GM21723 (cell line): ENCODE measurements at regions not wholly inside any gene's neighbourhood (a gene's known extent, or its start where the extent isn't known, plus 50 kb on each side); places are given as distances from the start of the nearest gene placed in this dataset.

ENCODE experiments used
- ATAC-seq: cut with Tn5 transposase; IDR thresholded peaks from one replicate; pipeline ENCODE4 v1.9.1; 2021; ENCODE audit warnings: mild to moderate bottlenecking, moderate library complexity; ENCODE audit not compliant: unreplicated experiment

DNA sequence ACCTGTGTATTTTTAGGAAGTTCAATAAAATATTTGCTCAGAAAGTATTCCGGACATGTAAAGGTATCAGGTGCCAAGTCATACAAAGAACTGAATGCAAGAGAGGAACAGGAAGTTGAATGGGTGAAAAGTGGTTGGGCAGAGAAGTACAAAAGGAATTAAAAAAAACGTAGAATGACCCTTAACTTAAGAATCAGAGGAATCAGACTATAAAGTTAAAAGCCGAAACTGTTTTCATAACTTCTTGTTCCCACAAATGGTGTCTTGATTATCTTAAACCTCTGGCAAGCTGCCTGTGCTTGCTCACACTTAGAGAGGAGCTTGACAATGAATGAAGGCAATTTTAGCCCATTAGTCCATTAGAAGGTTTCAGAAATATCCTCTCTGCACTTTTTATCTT, 81.6 kb upstream of the HHIP start:
- no peak for ATAC-seq

DNA sequence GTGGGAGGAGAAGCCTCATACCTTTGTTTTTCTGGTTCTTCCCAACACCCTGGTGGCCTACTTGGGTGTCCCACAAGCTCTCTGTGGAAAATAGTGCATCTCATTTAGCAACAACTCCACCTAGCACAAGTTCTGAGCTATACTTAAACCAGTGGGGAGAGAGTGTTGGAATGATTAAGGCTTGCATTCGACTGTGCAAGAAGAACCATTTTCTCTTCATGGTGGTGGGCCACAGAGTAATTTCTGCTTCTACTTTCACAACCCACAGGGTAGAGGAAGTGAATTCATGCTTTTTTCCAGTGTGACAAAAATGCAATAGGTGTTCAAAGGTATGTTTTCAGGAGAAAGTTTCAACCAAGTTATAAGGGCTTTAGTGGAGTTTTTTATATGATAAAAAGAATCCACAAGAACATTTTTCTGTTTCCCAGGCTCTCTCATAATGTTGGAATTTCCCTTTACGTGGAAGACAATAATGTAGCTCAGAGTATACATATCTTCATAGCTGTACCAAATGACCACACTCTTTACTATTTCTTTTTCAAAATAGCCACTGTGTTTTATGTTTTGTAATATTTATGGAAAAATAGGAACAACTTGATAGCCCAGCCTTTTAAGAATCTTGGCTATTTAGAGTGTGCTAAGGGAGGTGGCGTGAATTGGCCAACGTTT, 80.3 kb upstream of the HHIP start:
- ATAC-seq, result no peak

- no peak for ATAC-seq
Measured at GRCh38 chr4:144572660-144573059, 73.3 kb upstream of the HHIP start.

DNA sequence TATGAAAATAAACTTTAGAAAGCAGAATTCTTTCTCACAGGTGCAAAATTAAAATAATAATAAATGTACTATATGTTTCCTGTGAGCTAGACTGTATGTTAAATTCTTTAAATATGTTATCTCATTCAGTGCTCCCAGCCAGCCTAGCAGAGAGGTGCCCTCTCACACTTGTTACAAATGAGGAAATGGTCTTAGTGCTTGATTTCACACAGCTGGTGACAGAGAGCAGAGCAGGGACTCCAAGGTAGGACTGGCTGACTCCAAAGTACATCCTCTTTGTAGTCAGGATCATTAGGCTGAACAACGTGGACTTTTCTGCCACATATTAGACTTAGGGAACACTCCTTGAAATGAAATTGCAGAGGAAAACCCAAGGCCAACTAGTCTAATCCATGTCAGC, 72.0 kb upstream of the HHIP start:
- no peak for ATAC-seq

DNA sequence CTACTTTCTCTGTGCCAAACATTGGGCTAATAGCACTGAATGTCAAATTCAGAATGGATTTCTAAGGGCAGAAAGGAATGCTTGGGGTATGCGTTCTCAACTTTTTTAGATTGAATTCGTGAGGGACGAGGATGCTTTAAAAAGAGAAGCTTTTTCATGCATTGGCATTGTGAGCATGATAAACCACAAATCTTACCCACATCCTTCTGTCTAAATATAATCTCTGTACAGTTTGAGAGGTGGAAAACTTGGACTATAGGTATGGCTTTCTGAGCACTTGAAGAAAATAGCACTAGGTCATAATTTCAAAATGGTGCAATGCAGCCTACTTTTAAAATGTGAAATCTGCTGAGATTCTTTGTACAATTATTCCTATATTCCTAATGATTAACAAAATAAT, 71.4 kb upstream of the HHIP start:
- no peak for ATAC-seq

DNA sequence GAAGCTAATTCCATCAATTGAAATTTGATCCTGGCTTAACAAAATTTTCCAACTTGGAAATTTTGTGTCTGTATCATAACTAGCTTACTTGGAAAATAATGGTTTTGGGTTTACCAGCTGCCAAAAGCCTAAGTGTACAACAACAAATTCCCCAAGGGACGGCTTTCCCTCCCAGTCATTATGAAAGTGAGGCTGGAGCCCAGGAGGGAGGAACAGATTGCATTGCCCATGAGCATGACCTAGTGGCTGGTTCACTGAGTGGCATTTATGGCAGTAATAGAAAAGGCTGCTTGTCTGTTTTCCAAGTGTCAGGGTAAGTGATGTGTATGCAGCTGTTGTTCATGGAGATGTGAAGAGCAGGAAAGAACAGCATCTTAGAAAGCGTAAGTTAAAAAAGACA, 70.8 kb upstream of the HHIP start:
- ATAC-seq, result no peak

GRCh38 chr4:144578681-144579080, 67.3 kb upstream of the HHIP start:
- no peak for ATAC-seq

DNA sequence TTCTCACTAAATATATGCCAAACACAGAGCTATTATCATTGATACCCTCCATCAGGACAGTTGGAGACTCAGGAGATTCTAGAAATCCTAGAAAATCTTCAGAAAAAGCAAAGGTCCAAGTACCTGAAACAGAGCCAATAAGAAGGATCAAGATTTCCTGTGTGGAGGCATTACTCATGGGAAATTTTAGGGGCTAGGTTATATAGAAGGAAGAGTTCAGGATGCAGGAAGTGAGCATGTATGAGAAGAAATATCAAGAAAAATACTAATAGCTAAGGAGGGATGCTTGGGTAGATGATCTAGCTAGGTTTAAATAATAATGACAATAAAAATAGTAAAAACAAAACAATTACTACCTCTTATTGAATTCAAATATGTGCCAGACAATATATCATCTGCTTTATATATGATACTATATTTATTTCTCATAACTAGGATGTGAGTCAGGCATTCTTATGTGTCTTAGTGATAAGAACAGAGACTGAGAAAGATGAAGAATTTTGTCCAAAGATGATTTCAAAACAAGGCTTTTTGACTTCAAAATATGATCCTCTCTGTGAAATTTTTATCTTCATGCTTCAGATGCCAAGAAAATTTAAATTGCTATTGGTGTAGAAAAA, 66.4 kb upstream of the HHIP start:
- ATAC-seq, result no peak

- ATAC-seq, result no peak
Measured at GRCh38 chr4:144580430-144580829, 65.5 kb upstream of the HHIP start.

GRCh38 chr4:144582105-144582850, 63.7 kb upstream of the HHIP start:
- ATAC-seq, result no peak

DNA sequence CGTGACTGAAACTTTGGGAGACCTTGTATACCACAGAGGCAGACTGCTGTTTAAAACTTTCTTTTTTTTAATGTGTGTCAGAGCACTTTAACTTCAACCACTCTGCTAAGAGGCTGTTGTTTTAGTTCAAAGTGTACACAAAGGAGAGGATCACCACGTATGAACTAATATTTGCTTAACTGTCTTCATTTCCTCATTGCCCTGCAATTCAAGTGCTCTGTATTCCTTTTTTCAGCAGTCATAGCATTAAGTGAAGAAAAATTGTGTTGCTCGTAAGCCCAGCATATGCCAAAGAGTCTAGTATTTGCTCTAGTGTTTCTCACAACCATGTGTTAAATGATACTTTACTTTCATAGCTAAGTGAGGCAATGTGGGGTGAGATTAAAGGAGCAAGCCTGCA, 63.0 kb upstream of the HHIP start:
- ATAC-seq, result no peak

DNA sequence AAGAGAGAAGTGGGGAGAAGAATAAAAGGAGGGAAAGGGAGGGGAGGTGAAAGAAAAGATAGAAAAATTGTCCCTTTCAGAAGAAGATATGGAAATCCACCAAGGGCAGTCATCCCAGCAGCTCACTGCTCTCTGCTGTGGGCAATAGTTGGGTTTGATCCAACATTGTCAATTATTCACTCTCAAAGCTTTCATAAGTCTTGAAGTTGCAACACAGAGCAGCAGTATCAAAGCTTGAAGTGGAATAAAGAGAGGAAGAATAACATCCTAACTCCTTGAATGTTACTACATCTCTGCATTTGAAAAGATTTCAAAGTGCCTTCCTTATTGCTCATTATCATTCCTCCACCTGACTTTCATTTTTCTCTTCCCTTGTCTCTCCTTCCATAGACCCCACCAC, 62.3 kb upstream of the HHIP start:
- no peak for ATAC-seq

- ATAC-seq, result no peak
Measured at GRCh38 chr4:144584428-144584827, 61.5 kb upstream of the HHIP start.

DNA sequence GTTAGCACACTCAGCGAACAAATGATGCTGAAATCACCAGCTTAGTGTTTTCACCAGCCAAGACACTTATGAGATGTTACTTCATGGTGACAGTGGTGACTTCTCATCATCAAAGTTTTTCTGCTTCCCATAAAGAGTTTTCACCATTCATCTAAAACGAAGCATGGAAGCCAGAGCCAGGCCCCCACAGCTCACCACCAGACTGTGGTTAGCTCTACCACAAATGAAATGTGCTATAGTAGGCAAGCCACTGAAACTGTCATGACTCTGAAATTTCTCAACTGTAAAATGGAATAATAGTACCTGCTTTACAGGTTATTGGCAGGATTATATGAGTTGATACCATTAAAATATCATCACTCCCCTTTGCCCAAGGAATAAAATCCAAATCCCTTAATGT, 56.4 kb upstream of the HHIP start:
- peak; percentile 67 for ATAC-seq

DNA sequence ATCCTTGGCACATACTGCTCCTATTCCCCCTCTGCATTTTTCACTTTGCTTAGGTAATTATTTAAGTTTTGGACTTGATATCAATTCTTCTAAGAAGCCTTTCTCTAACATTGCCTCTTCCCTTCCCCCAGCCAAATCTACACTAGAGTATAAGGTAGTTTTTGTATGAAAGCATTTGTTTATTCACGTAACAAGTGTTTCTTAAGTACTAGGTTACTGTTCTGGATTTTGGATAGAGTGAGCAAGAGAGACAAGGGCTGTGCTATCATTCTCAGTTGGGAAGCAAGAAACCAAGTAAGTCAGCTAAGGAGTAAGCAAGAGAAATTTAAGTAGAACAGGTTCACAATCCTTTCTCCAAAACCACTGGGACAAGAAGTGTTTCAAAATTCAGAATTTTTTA, 55.9 kb upstream of the HHIP start:
- ATAC-seq, result no peak

DNA sequence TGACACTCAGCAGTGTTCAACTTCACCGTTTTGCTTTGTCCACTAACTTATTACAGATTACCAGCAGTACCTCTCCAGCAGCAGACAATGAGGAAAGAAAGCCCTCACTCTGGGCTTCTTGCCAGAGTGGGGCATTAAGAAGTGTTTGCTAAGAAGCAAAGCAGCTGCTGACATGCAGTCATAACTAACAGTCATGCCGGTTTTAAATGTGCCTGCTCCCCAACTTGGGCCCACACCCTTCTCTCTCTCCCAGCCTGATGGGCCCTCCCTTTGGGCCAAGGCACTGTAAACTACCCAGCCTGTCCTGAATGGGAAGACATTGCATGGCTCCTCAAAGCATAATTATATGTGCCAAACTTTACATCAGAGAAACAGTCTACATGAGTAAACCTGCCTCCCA, 54.6 kb upstream of the HHIP start:
- no peak for ATAC-seq

- ATAC-seq, result no peak
Measured at GRCh38 chr4:144592264-144592663, 53.7 kb upstream of the HHIP start.

GRCh38 chr4:144594471-144594986, 51.4 kb upstream of the HHIP start:
- ATAC-seq, result no peak

DNA sequence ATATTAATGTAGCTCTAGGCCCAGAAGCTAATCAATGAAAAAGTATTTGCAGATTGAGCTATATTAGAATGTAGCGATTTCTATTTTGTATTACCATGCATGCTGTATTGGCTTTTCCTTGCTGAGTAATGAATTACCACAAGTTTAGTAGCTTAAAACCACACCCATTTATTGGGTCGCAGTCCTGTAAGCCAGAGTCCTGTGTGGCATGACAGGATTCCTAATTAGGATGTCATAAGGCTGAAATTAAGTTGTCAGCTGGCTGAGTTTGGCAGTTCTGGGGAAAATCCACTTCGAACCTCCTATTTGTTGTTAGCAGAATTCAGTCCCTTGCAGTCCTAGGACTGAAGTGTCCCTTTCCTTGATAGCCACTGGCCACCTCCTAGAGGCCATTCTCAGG, 50.3 kb upstream of the HHIP start:
- no peak for ATAC-seq
